HUES48 (cell line): ENCODE measurements at regions not wholly inside any gene's neighbourhood (a gene's known extent, or its start where the extent isn't known, plus 50 kb on each side); places are given as distances from the start of the nearest gene placed in this dataset.

ENCODE experiments used
- H3K27ac ChIP-seq: one replicate; pipeline ENCODE4 v1.7.0; 2013; ENCODE audit warnings: low read depth, low read length, inconsistent platforms
- H3K27me3 ChIP-seq: 2 replicates; pipeline ENCODE4 v1.6.1; 2013; ENCODE audit warnings: mild to moderate bottlenecking, low read length; ENCODE audit not compliant: control insufficient read depth, insufficient read depth
- H3K36me3 ChIP-seq: 2 replicates; pipeline ENCODE4 v1.6.1; 2013; ENCODE audit warnings: low read length; ENCODE audit not compliant: control insufficient read depth, insufficient read depth
- H3K4me1 ChIP-seq: 2 replicates; pipeline ENCODE4 v1.6.1; 2013; ENCODE audit warnings: mild to moderate bottlenecking, low read length; ENCODE audit not compliant: control insufficient read depth, insufficient read depth
- H3K4me3 ChIP-seq: 2 replicates; pipeline ENCODE4 v1.5.1; 2013; ENCODE audit warnings: mild to moderate bottlenecking, low read depth, low read length
- H3K9ac ChIP-seq: 2 replicates; pipeline ENCODE4 v1.6.1; 2013; ENCODE audit warnings: mild to moderate bottlenecking, low read depth, low read length, moderate library complexity
- H3K9me3 ChIP-seq: 2 replicates; pipeline ENCODE4 v1.6.1; 2013; ENCODE audit warnings: low read length; ENCODE audit not compliant: control insufficient read depth, insufficient read depth

DNA sequence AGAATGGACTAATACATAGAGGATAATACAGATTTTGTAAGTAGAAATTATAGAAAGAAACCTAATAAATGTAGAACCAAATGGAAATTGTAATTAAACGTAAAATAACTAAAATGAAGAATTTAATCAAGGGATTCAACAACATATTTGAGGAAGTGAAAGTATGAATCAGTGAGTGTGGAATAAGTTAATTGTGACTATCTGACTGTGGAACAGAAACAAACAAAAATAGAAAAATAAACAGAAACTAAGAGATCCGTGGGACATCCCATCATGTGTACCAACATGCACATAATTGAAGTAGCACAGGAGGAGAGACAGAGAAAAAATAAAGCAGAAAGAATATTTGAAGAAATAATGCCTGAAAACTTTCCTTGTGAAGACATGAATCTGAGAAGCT is 208.6 kb upstream of the TACR3 start:
- H3K4me3 ChIP-seq, result no peak overlapping the region
- H3K4me1 ChIP-seq, result no peaks in the 10 kb centered on the region
- no peak overlapping the region for H3K27ac ChIP-seq
- no peaks in the 10 kb centered on the region for H3K36me3 ChIP-seq
- no peak overlapping the region for H3K9ac ChIP-seq
- no peaks in the 10 kb centered on the region for H3K27me3 ChIP-seq
- H3K9me3 ChIP-seq, result no peaks in the 10 kb centered on the region

DNA sequence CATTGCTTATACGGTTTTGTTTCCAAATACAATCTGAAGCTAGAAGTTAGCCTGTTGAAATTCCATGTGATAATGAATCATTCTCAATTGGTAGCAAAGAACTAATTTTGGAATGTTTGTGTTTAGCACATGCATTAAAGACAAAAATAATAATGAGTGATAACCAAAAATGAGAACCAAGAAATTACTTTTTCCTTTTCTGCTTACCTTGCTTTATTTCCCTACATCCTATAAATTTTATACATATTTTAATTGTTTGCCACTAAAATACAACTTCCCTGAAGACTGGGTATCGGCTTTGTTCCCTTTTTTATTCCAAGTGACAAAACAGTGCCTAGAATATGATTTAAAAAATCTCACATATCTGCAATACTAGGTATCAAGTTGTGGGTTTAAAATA is 203.8 kb upstream of the TACR3 start:
- Histone ChIP-seq H3K36me3 (no peaks in the 10 kb centered on the region), H3K4me3 (no peak overlapping the region), H3K9me3 (no peaks in the 10 kb centered on the region), H3K27ac (no peak overlapping the region), H3K9ac (no peak overlapping the region), H3K27me3 (no peaks in the 10 kb centered on the region), H3K4me1 (no peaks in the 10 kb centered on the region)

DNA sequence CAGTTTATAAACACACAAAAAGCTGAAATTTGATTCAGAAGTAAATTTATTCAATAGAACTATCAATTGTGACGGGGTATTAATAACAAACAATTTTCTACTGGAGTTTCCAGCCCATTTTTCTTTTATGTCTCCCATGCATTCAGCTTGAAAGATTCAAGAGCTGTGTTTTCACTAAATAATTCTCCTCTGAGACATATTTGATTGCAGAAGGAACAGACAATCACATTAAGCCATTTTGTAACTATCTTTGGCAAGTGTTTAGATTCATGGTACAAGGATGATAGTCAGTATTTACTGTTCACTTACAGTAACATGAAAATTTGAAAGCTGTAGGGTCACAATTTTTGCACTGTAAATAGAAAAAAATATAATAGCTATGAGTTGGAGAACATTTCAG is 198.4 kb upstream of the TACR3 start:
- Histone ChIP-seq H3K27me3 (no peaks in the 10 kb centered on the region), H3K36me3 (no peaks in the 10 kb centered on the region), H3K4me3 (no peak overlapping the region), H3K9ac (no peak overlapping the region), H3K9me3 (no peaks in the 10 kb centered on the region), H3K27ac (no peak overlapping the region), H3K4me1 (no peaks in the 10 kb centered on the region)

DNA sequence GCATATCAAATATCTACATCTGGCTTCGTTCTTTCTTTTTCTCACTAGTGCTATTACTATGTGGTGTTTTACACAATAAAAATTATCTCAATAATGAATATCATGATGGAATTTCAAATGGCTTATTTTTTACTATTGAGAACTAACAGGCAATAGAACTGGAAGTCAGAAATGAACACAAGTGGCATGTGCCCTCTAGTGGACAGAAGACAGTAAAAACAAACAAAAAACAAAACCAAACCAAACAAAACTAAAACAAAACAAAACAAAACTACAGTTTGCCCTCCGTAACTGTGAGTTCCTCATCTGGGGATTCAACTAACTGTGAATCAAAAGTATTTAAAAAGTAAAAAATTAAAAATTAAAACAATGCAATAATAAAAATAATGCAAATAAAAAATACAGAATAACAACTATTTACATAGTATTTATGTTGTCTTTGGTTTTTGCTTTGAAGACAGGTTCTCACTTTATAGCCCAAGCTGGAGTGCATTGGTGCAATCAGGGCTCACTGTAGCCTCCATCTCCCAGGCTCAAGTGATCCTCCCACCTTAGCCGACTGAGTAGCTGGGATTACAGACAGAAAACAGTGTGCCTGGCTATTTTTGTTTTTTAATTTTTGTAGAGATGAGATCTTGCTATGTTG is 195.6 kb upstream of the TACR3 start:
- H3K4me3 ChIP-seq, result no peak overlapping the region
- H3K27me3 ChIP-seq, result no peaks in the 10 kb centered on the region
- no peaks in the 10 kb centered on the region for H3K4me1 ChIP-seq
- H3K27ac ChIP-seq, result no peak overlapping the region
- H3K9me3 ChIP-seq, result no peaks in the 10 kb centered on the region
- no peaks in the 10 kb centered on the region for H3K36me3 ChIP-seq
- H3K9ac ChIP-seq, result no peak overlapping the region

DNA sequence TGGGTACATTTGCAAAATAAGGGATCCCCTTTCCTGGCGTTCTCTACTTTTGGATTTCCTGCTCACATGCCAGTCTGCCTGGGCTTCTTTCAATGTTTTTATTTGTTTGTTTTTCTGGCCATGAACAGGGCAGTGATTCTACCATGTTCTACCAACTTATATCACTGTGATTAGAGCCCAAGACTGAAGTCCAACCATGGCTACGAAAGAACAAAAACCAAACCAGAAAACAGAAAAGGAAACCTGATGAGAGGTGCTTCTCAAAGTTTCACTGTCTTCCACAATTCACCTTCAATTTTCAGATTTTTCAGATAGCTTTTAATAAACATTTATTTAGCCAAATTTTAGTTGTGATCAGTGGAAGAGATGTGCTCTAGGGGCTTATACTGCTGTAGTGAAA is 187.6 kb upstream of the TACR3 start:
- Histone ChIP-seq H3K9me3 (no peaks in the 10 kb centered on the region), H3K9ac (no peak overlapping the region), H3K36me3 (no peaks in the 10 kb centered on the region), H3K27me3 (no peaks in the 10 kb centered on the region), H3K27ac (no peak overlapping the region), H3K4me3 (no peak overlapping the region), H3K4me1 (no peaks in the 10 kb centered on the region)

DNA sequence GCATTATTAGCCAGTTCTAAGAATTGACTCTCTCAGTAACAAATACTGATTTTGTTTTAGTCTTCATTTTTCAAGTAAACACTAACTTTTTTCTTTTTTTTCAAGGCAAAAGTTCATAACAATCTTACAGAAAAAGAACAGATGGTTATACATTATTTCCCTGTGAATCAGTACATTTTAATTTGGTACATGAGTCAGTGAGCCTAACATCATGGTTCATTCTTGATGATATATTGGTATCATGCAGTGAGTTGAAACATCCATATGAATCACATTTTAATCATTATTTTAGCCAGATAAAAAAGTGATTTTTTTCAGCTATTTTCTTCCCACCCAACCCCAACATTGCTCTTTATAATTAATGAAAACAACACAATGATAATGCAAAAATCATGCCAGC is 184.3 kb upstream of the TACR3 start:
- Histone ChIP-seq H3K9me3 (no peaks in the 10 kb centered on the region), H3K4me3 (no peak overlapping the region), H3K4me1 (no peaks in the 10 kb centered on the region), H3K27me3 (no peaks in the 10 kb centered on the region), H3K27ac (no peak overlapping the region), H3K36me3 (no peaks in the 10 kb centered on the region), H3K9ac (no peak overlapping the region)

DNA sequence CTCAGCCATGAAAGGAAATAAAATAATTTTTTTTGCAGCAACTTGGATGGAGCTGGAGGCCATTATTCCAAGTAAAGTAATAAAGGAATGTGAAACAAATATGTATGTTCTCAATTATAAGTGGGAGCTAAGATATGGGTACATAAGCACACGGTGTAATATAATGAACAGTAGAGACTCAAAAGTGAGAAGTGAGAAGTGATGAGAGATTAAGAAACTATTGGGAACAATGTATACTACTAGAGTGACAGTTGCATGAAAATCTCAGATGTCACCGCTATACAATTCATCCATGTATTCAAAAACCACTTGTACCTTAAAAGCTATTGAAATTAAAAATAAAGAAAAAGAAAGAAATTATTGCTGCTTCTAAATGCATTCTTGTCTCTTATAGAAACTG is 182.9 kb upstream of the TACR3 start:
- H3K9ac ChIP-seq, result no peak overlapping the region
- H3K4me3 ChIP-seq, result no peak overlapping the region
- no peaks in the 10 kb centered on the region for H3K36me3 ChIP-seq
- H3K4me1 ChIP-seq, result no peaks in the 10 kb centered on the region
- no peak overlapping the region for H3K27ac ChIP-seq
- no peaks in the 10 kb centered on the region for H3K9me3 ChIP-seq
- H3K27me3 ChIP-seq, result no peaks in the 10 kb centered on the region

DNA sequence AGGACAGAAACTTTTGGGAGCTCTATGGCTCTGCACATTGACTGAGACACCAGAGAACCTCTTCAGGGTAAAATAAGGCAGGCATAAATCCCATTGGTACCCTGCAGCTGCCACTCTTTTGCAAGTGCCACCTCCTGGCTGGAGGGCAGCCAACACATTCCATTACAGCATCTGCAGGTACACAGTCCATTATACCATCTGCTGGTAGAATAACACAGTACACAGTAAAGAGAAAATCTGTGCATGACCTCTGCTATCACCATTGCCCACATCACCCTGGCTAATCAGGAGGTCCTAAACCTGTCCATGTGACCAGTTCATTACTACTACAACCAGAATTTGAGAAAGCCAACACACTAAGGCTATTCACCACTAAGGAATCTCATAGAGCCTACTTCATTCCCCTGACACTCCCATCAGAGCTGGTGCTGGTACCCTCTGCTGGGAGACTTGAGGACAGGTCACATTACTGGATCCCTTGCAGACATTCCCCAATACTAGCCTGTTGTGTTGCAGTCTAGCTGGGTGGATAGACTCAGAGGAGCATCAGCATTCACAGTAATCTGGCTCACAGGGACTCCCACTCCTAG is 176.2 kb upstream of the TACR3 start:
- Histone ChIP-seq H3K4me1 (no peaks in the 10 kb centered on the region), H3K27me3 (no peaks in the 10 kb centered on the region), H3K9me3 (no peaks in the 10 kb centered on the region), H3K27ac (no peak overlapping the region), H3K9ac (no peak overlapping the region), H3K36me3 (no peaks in the 10 kb centered on the region), H3K4me3 (no peak overlapping the region)

DNA sequence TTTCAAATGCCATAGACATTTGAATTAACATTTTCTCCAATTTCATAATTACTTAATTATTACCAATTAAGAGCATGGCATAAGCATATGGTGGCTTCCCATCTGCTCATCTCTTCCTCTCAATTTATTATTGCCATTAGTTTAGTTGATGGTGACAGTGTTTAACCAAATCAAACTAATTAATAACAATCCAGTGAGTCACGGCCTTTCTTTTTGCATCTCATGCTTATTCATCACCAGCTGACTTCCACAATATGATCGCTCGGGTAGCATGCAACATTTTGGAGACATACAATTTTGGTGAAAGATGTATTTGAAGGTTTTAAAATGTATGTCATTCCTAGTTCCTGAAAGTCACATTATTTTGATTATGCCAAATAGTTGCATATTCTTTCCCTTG is 172.8 kb upstream of the TACR3 start:
- Histone ChIP-seq H3K4me3 (no peak overlapping the region), H3K9ac (no peak overlapping the region), H3K4me1 (no peaks in the 10 kb centered on the region), H3K27ac (no peak overlapping the region), H3K9me3 (no peaks in the 10 kb centered on the region), H3K27me3 (no peaks in the 10 kb centered on the region), H3K36me3 (no peaks in the 10 kb centered on the region)

DNA sequence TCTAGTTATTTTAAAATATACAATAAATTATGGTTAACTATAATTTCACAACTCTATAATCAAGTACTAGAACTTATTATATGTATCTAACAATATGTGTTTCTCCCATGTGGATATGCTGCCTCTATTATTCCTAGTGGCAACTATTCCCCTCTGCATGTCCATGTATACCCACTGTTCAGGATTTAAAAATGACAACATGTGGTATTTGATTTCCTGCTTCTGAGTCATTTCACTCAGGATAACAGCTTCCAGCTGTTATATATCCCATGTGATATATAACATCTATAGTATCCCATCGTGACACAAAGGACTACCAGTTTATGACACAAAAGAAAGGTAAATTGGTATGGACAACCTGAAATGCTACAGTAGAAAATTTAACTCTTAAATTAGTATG is 167.4 kb upstream of the TACR3 start:
- Histone ChIP-seq H3K36me3 (no peaks in the 10 kb centered on the region), H3K4me3 (no peak overlapping the region), H3K27ac (no peak overlapping the region), H3K9ac (no peak overlapping the region), H3K27me3 (no peaks in the 10 kb centered on the region), H3K4me1 (no peaks in the 10 kb centered on the region), H3K9me3 (no peaks in the 10 kb centered on the region)

DNA sequence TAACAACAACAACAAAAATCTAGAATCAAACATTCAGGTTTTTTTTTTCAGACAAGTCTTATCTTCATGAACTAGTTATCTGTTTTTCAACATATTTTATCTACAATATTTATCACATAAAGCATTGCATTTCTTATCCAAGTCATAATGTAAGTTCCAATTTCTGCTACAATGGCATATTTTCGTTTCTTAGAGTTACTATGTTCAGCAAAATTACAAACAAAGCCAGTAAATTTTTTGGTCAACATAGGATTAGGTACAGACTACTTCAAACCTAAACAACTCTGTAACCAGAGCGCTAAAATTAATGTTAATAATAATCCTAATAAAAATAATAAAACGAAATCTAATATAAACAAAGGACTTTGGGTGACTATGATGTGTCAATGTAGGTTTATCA is 165.4 kb upstream of the TACR3 start:
- Histone ChIP-seq H3K4me1 (no peaks in the 10 kb centered on the region), H3K36me3 (no peaks in the 10 kb centered on the region), H3K4me3 (no peak overlapping the region), H3K27ac (no peak overlapping the region), H3K9me3 (no peaks in the 10 kb centered on the region), H3K9ac (no peak overlapping the region), H3K27me3 (no peaks in the 10 kb centered on the region)
